G401.6 (cell line): ENCODE measurements at regions not wholly inside any gene's neighbourhood (a gene's known extent, or its start where the extent isn't known, plus 50 kb on each side); places are given as distances from the start of the nearest gene placed in this dataset.
"Not testable (repeated sequence)": the region's sequence is repeated elsewhere in the genome, so short reads cannot be mapped to it uniquely, and the experiment has no call there.

Experiments used
- FAIRE-seq: peaks from 2 replicates; lab custom pipeline; 2012; peaks lifted over from hg19 to GRCh38; lab: Jason Lieb, UNC

- no peak for FAIRE-seq
These were observed 147.9 kb downstream of the TPBG start for GRCh38 chr6:82511546-82511945.

- not testable (repeated sequence) for FAIRE-seq
These were observed 154.3 kb downstream of the TPBG start for GRCh38 chr6:82517896-82518295.

DNA sequence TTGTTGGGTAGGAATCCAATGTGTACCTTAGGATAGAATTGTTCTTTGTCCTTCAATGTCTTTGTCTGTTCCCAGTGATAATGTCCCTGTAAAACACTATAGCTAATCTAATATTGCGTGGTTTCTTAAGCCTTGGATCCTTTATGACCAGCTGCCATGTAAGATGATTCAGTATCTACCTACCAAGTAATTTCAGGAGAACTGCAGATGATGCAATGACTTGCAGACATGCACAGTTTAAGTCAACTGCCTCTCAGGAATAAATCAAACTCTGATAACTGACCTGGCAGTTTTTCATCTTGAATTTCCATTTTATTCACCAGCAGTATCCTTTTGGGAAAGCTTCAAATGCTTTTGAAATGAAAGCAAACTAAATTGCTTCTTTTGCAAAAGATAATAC is 157.8 kb downstream of the TPBG start:
- FAIRE-seq: no peak

DNA sequence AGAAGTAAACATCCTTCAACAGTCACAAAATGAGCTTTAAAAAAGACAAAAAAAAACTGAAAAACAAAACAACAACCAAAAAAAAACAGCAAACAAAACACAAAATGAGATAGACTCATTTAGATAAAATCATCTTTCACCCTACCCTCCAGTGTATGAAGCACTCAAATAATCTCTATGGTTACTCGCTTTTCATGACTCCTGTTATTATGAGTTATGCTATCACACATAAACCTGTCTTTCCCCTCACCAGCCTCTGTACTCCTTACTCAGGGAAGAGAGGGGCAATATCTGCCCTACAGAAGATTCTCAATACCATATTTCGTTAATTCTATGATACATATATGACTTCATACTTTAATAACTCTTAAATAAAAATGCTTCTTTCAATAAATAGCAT is 158.2 kb downstream of the TPBG start:
- no peak for FAIRE-seq

DNA sequence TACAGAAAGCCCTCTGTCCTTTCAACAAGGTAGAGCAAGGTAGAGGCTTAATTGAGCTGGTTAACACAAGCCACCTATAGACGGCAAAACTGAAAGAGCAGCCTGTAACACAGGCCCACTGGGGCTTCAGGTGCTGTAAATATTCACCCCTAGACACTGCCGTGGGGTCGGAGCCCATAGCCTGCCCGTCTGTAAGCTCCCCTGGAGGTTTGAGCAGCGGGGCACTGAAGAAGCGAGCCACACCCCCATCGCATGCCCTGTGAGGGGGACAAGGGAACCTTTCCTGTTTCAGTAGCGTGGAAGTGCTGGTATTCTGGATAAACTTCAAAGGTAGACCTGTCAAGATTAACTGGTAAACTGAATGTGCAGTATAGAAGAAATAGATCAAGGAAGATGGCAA is 160.4 kb downstream of the TPBG start:
- FAIRE-seq: no peak

GRCh38 chr6:82525775-82526495 is 162.3 kb downstream of the TPBG start:
- FAIRE-seq: no peak

DNA sequence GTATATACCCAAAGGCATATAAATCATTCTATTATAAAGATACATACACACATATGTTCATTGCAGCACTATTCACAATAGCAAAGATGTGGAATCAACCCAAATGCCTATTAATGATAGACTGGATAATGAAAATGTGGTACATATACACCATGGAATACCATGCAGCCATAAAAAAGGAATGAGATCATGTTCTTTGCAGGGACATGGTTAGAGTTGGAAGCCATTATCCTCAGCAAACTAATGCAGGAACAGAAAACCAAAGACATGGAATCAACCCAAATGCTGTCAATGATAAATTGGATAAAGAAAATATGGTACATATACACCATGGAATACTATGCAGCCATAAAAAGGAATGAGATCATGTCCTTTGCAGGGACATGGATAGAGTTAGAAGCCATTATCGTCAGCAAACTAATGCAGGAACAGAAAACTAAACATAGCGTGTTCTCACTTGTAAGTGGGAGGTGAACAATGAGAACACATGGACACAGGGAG is 166.4 kb downstream of the TPBG start:
- not testable (repeated sequence) for FAIRE-seq

DNA sequence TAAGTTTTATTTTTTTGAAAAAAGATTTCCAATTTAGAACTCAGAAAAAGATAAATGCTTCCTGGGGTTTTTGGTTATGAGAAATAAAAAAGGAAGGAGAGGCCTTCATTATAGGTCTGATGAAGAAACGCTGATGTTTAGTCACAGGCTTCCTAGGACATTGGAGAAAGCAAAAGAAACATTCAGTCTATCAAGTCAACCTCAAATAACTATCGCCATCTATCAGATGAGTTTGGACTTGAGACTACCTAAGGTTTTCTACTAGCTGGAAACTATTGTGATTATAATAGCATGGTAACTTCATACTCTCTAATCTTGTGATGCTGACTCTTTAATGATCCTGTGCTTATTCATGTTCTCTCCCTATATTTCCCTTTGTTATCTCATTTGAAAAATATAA is 171.3 kb downstream of the TPBG start:
- no peak for FAIRE-seq

DNA sequence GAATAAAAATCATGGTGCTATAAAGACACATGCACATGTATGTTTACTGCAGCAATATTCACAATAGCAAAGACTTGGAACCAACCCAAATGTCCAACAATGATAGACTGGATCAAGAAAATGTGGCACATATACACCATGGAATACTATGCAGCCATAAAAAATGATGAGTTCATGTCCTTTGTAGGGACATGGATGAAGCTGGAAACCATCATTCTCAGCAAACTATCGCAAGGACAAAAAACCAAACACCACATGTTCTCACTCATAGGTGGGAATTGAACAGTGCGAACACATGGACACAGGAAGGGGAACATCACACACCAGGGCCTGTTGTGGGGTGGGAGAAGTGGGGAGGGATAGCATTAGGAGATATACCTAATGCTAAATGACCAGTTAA is 185.9 kb downstream of the TPBG start:
- FAIRE-seq: not testable (repeated sequence)

DNA sequence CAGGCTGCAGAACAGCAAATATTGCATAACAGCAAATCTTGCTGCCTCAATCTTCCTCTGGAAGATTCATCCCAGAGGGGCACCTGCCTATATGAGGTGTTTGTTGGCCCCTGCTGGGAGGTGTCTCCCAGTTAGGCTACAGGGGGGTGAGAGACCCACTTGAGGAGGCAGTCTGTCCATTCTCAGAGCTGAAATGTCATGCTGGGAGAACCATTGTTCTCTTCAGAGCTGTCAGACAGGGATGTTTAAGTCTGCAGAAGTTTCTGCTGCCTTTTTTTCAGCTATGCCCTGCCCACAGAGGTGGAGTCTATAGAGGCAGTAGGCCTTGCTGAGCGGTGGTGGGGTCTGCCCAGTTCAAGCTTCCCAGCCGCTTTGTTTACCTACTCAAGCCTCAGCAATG is 187.7 kb downstream of the TPBG start:
- FAIRE-seq: not testable (repeated sequence)

DNA sequence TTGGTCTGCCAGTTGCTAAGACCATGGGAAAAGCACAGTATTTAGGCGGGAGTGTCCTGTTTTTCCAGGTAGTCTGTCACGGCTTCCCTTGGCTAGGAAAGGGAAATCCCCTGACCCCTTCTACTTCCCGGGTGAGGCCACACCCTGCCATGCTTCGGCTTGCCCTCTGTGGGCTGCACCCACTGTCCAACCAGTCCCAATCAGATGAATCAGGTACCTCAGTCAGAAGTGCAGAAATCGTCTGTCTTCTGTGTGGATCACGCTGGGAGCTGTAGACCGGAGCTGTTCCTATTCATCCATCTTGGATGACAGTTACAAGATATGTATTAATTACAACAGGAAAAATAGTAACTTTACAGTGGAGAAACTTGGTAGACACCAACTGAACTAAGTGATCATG is 188.2 kb downstream of the TPBG start:
- no peak for FAIRE-seq

DNA sequence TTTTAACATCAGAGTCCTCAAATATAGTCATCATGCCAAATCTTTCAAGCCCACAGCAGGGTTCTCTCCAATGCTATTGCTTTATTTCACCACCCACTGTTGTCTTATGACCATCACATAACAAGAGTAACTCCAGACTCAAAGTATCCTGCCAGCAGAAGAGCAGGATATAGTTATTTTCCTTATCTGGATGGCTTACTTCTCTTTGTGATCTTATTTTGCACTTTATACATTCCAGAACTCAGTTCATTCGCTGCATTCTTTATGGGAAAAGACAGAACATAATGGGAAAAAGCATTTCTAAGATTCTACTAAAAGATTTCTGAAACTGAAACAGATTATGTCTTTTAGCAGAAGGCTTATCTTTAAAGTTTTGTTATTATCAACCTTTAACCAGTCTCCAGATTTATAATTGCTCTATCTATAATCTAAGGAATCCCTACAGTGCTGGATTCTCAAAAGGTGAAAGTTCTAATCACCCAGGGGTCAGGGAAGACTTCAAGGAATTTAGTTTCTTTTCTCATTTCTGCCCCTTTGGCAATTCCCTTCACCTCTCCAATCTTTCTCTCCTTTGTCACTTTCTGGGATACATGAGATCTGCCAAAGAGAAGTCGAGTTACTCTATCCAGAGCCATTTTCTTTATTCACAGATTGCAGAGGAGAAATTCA is 190.4 kb downstream of the TPBG start:
- no peak for FAIRE-seq

DNA sequence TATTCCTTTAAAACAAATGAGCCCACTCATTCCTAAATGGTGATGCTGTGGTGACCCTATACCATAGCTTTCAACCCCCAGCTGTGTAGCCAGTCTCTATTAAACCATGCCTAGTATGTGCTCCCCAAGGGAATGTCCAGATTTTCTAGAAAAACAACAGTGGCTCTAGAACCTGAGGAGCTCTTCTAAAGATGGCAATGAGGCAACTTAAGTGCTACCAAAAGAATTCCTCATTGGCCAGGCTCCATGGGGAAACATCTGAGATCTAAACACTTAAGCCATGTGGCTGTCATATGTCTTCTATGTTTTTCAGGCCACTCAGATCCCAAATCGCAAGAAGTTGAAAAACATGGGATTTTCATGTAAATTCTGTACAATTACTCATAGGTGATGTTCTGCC is 191.0 kb downstream of the TPBG start:
- FAIRE-seq: no peak

- FAIRE-seq: no peak
These were observed 192.2 kb downstream of the TPBG start for GRCh38 chr6:82555801-82556200.

DNA sequence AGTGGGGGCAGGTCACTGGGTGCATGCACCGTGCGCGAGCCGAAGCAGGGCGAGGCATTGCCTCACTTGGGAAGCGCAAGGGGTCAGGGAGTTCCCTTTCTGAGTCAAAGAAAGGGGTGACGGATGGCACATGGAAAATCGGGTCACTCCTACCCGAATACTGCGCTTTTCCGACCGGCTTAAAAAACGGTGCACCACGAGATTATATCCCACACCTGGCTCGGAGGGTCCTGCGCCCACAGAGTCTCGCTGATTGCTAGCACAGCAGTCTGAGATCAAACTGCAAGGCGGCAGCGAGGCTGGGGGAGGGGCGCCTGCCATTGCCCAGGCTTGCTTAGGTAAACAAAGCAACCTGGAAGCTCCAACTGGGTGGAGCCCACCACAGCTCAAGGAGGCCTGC is 194.9 kb downstream of the TPBG start:
- not testable (repeated sequence) for FAIRE-seq

GRCh38 chr6:82567621-82568020 is 204.0 kb downstream of the TPBG start:
- no peak for FAIRE-seq

- no peak for FAIRE-seq
These were observed 204.8 kb downstream of the TPBG start for GRCh38 chr6:82568290-82568993.

- FAIRE-seq: no peak
These were observed 205.4 kb downstream of the TPBG start for GRCh38 chr6:82569022-82569421.

- FAIRE-seq: no peak
These were observed 206.5 kb downstream of the TPBG start for GRCh38 chr6:82570083-82570482.

- FAIRE-seq: no peak
These were observed 207.8 kb downstream of the TPBG start for GRCh38 chr6:82571455-82571854.

GRCh38 chr6:82573254-82573972 is 209.8 kb downstream of the TPBG start:
- FAIRE-seq: no peak

DNA sequence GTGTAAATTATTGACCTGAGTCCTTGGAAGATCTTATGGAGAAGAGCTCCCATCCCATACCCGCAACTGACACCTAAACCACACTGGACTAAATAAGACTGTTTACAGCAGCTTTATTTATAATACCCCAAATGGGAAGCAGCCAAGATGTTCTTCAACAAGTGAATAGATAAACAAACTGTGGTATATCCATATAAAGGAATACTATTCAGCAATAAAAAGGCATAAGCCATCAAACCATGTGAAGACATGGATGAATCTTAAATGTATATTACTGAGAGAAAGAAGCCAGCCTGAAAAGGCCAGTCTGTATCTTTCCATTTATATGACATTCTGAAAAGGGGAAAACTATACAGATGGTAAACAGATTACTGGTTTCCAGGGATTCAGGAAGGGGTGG is 212.7 kb downstream of the TPBG start:
- no peak for FAIRE-seq
